Thyroid gland (tissue), 4 donors: ENCODE measurements at regions not wholly inside any gene's neighbourhood (a gene's known extent, or its start where the extent isn't known, plus 50 kb on each side); places are given as distances from the start of the nearest gene placed in this dataset.

Experiments
- CTCF ChIP-seq, 6 experiments: fragments of 200-600 bp in 3 of 6; fragments of 450-650 bp in 3 of 6; sonication (generic) in 3 of 6; IDR thresholded peaks; one replicate each; pipeline ENCODE4 v1.5.1; 2016 to 2019; ENCODE audit warnings: antibody characterized with exemption in 6 of 6, mild to moderate bottlenecking in 2 of 6, inconsistent platforms in 1 of 6, moderate library complexity in 1 of 6
- POLR2A ChIP-seq, 2 donors: fragments of 450-650 bp; IDR thresholded peaks; one replicate each; pipeline ENCODE4 v1.6.1; 2017; ENCODE audit warnings: antibody characterized with exemption in 2 of 2, mild to moderate bottlenecking in 2 of 2, moderate library complexity in 1 of 2

- TF ChIP-seq POLR2A (IDR thresholded peaks at IDR 0.05) (no peak), CTCF (IDR thresholded peaks at IDR 0.05) (no peak)
Observed at GRCh38 chr9:81844131-81844567, 84.1 kb upstream of the SPATA31D4 start.
